Peyer's patch (tissue), 4 donors: ENCODE measurements at regions not wholly inside any gene's neighbourhood (a gene's known extent, or its start where the extent isn't known, plus 50 kb on each side); places are given as distances from the start of the nearest gene placed in this dataset.
A peak's percentile ranks its signal among the peaks of the same experiment; 100 is the strongest.
"Not testable (repeated sequence)": the region's sequence is repeated elsewhere in the genome, so short reads cannot be mapped to it uniquely, and the experiment has no call there.

Source experiments
- DNase-seq, 3 donors: peaks; one replicate each; pipeline ENCODE4 v3.0.0-alpha.2; 2017 to 2019
- H3K27ac ChIP-seq, 4 donors: fragments of 200-600 bp; sonication (generic); one replicate each; pipeline ENCODE4 v1.5.1; 2016 to 2019
- H3K27me3 ChIP-seq, 2 donors: fragments of 200-600 bp; sonication (generic); one replicate each; pipeline ENCODE4 v1.5.1; 2019
- H3K36me3 ChIP-seq, 3 donors: fragments of 200-600 bp; sonication (generic); one replicate each; pipeline ENCODE4 v1.5.1; 2016 to 2019
- H3K4me1 ChIP-seq, 4 donors: fragments of 200-600 bp; sonication (generic); one replicate each; pipeline ENCODE4 v1.5.1; 2016 to 2019
- H3K4me3 ChIP-seq, 4 donors: fragments of 200-600 bp; sonication (generic); 1 replicate in 3 of 4; 2 replicates in 1 of 4; pipeline ENCODE4 v1.5.1; 2016 to 2019; ENCODE audit warnings: mild to moderate bottlenecking in 1 of 4
- H3K9me3 ChIP-seq, 4 donors: fragments of 200-600 bp; sonication (generic); one replicate each; pipeline ENCODE4 v1.5.1; 2016 to 2019; ENCODE audit warnings: mild to moderate bottlenecking in 1 of 4
- POLR2A ChIP-seq, 2 donors: fragments of 450-650 bp; IDR thresholded peaks; one replicate each; pipeline ENCODE4 v1.5.1; 2017; ENCODE audit warnings: antibody characterized with exemption in 2 of 2, mild to moderate bottlenecking in 2 of 2, moderate library complexity in 2 of 2
- TF ChIP-seq, protein P1 (sequence below), 6 experiments: fragments of 450-650 bp in 4 of 6; fragments of 200-600 bp in 2 of 6; sonication (generic) in 1 of 6; IDR thresholded peaks; one replicate each; pipeline ENCODE4 v1.5.1; 2017 to 2019; ENCODE audit warnings: antibody characterized with exemption in 6 of 6, mild to moderate bottlenecking in 3 of 6, moderate library complexity in 1 of 6

DNA sequence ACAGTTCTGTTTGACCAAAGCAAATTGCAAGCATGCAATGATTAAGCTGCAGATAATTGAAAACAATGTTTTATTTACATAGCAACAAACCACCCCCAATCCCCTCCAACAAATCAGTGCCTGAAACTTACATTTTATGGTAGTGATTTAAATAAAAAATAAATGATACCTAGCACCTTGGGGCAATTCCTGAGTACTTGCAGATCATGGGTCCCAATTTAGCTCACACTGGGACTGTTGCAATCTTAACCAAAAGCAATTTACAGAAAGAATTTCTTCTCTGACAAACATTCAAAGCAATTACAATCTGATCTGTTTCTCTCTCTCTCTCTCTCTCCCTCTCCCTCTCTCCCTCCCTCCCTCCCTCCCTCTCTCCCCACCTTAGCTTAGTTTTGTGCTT, 345.7 kb upstream of the PCSK5 start:
- Histone ChIP-seq H3K4me1 (peaks cover 0 to 6% (median 0%) of the 10 kb centered on the region in 4 donors), H3K27ac (no peak overlapping the region)

DNA sequence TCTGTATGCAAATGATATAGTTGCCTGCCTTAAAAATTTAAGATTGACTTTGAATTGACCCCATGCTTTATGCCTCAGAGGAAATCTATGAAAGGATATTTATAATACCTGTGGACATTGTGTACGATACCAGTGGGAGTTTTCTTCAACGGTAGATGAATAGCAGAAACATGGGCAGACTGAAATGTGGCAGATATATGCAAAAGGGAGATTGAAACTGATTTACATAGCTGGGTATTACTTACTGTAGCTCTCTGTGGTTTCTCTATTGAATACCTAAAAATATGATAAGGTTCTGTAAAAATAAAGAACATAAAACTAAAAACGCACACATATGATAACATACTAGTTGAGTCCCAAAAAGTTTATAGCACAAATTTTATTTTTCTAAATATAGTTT, 345.2 kb upstream of the PCSK5 start:
- no peaks in the 10 kb centered on the region for H3K9me3 ChIP-seq
- no peak overlapping the region for H3K4me3 ChIP-seq
- H3K36me3 ChIP-seq: no peaks in the 10 kb centered on the region
- no peak for DNase-seq
- peaks cover 0 to 6% (median 0%) of the 10 kb centered on the region in 4 donors for H3K4me1 ChIP-seq
- no peaks in the 10 kb centered on the region for H3K27me3 ChIP-seq
- no peak overlapping the region for H3K27ac ChIP-seq
- TF ChIP-seq, protein P1, sequence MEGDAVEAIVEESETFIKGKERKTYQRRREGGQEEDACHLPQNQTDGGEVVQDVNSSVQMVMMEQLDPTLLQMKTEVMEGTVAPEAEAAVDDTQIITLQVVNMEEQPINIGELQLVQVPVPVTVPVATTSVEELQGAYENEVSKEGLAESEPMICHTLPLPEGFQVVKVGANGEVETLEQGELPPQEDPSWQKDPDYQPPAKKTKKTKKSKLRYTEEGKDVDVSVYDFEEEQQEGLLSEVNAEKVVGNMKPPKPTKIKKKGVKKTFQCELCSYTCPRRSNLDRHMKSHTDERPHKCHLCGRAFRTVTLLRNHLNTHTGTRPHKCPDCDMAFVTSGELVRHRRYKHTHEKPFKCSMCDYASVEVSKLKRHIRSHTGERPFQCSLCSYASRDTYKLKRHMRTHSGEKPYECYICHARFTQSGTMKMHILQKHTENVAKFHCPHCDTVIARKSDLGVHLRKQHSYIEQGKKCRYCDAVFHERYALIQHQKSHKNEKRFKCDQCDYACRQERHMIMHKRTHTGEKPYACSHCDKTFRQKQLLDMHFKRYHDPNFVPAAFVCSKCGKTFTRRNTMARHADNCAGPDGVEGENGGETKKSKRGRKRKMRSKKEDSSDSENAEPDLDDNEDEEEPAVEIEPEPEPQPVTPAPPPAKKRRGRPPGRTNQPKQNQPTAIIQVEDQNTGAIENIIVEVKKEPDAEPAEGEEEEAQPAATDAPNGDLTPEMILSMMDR (IDR thresholded peaks at IDR 0.05): no peak
- TF ChIP-seq POLR2A (IDR thresholded peaks at IDR 0.05): no peak

More for the DNA sequence above, 345.7 kb upstream of the PCSK5 start:
- Histone ChIP-seq H3K9me3 (no peaks in the 10 kb centered on the region), H3K36me3 (no peaks in the 10 kb centered on the region), H3K4me3 (no peak overlapping the region), H3K27me3 (no peaks in the 10 kb centered on the region)
- TF ChIP-seq, protein P1 (IDR thresholded peaks at IDR 0.05): no peak
- TF ChIP-seq POLR2A (IDR thresholded peaks at IDR 0.05): no peak
- no peak for DNase-seq

- H3K4me3 ChIP-seq: no peak overlapping the region
- no peaks in the 10 kb centered on the region for H3K27me3 ChIP-seq
- no peak overlapping the region for H3K27ac ChIP-seq
- no peaks in the 10 kb centered on the region for H3K9me3 ChIP-seq
- DNase-seq: no peak
- TF ChIP-seq POLR2A (IDR thresholded peaks at IDR 0.05): no peak
- TF ChIP-seq, protein P1 (IDR thresholded peaks at IDR 0.05): no peak
- H3K4me1 ChIP-seq: peaks cover 0 to 6% (median 0%) of the 10 kb centered on the region in 4 donors
- no peaks in the 10 kb centered on the region for H3K36me3 ChIP-seq
Observed at GRCh38 chr9:75548871-75549270, 341.6 kb upstream of the PCSK5 start.

DNA sequence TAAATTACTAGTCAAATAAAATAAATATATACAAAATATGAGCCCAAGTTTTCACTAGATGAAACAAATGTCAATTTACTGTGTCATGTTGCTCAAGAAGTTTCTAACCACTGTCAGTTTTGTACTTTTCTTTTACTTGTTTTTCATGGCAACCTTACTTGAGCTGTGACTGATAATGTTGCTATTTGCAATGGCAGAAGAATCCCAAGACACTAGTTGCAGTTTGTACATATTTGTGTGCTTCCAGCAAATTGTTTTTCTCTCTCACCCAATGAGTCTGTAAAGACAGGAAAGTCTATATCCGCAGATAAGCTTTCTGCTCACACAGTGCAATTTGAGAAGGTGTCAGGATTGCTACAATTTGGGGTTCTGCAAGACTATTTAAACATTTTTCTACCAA, 338.6 kb upstream of the PCSK5 start:
- no peak overlapping the region for H3K4me3 ChIP-seq
- no peak for TF ChIP-seq POLR2A (IDR thresholded peaks at IDR 0.05)
- TF ChIP-seq, protein P1 (IDR thresholded peaks at IDR 0.05): no peak
- no peaks in the 10 kb centered on the region for H3K9me3 ChIP-seq
- no peaks in the 10 kb centered on the region for H3K4me1 ChIP-seq
- no peaks in the 10 kb centered on the region for H3K36me3 ChIP-seq
- DNase-seq: no peak
- no peaks in the 10 kb centered on the region for H3K27me3 ChIP-seq
- no peak overlapping the region for H3K27ac ChIP-seq

GRCh38 chr9:75552941-75553340, 337.5 kb upstream of the PCSK5 start:
- TF ChIP-seq, protein P1 (IDR thresholded peaks at IDR 0.05): no peak
- TF ChIP-seq POLR2A (IDR thresholded peaks at IDR 0.05): no peak
- Histone ChIP-seq H3K36me3 (no peaks in the 10 kb centered on the region), H3K27me3 (no peaks in the 10 kb centered on the region), H3K9me3 (no peaks in the 10 kb centered on the region), H3K4me1 (no peaks in the 10 kb centered on the region), H3K27ac (no peak overlapping the region), H3K4me3 (no peak overlapping the region)
- DNase-seq: no peak

DNA sequence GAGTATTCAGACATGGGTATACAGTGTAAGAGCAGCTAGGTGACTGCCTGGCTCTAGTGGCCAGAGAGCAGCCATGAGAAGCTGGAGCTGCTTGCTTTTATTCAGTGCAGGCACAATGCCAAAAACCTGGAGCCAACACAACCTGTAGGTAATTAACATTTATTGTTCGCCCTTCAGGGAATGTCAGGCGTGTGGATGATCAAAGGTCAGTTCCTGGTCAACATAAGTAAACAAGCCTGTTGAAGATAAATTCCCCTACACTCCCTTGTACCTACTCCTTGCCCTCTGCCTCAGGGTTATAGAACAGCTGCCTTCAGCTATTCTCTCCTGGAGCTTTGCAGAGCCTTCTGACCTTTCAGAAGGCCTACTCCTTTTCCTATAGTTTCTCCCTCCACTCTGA, 323.7 kb upstream of the PCSK5 start:
- not testable (repeated sequence) for H3K4me1 ChIP-seq, H3K9me3 ChIP-seq, H3K27me3 ChIP-seq, H3K4me3 ChIP-seq, H3K36me3 ChIP-seq
- DNase-seq: peak in 1 of 3 donors; percentile 84
- TF ChIP-seq POLR2A (IDR thresholded peaks at IDR 0.05): peak in 1 of 2 donors; percentile 46
- peak overlapping the region in 3 of 4 donors; percentile 14 to 81 (median 70) for H3K27ac ChIP-seq
